Skin epidermis (tissue), 12 donors: ENCODE measurements at regions not wholly inside any gene's neighbourhood (a gene's known extent, or its start where the extent isn't known, plus 50 kb on each side); places are given as distances from the start of the nearest gene placed in this dataset.

ENCODE experiments used
- H3K27ac ChIP-seq, 21 experiments: fragments of 200-600 bp; sonication (generic) in 11 of 21; one replicate each; pipeline ENCODE4 v1.5.0; 2020; ENCODE audit warnings: mild to moderate bottlenecking in 3 of 21, inconsistent platforms in 2 of 21, moderate library complexity in 2 of 21
- H3K4me3 ChIP-seq, 7 experiments: fragments of 200-600 bp; sonication (generic) in 2 of 7; one replicate each; pipeline ENCODE4 v1.5.0; 2020; ENCODE audit warnings: inconsistent platforms in 2 of 7, mild to moderate bottlenecking in 2 of 7, moderate library complexity in 1 of 7

DNA sequence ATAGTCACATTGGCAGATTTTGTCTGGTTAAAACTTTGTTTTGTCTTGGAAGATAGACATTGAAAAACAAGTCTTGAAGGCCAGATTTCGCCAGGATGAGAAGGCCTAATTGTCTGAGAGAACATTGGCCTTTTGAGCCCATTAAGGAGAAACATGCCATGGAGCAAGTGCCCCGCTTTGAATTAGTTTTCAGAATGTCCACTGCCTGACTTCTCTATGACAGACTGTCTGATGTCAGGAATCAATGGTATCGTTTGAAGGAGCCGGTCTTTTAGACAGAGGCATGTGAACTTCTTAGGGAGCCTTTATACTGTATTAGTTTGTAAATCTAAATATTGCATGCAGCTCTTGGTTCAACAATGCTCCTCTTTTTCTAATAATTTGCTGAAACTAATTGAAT, 155.9 kb downstream of the DLEU7 start:
- Histone ChIP-seq H3K27ac (no peak overlapping the region), H3K4me3 (no peak overlapping the region)

- Histone ChIP-seq H3K27ac (no peak overlapping the region), H3K4me3 (no peak overlapping the region)
Measured at GRCh38 chr13:50690006-50690405, 153.5 kb downstream of the DLEU7 start.

DNA sequence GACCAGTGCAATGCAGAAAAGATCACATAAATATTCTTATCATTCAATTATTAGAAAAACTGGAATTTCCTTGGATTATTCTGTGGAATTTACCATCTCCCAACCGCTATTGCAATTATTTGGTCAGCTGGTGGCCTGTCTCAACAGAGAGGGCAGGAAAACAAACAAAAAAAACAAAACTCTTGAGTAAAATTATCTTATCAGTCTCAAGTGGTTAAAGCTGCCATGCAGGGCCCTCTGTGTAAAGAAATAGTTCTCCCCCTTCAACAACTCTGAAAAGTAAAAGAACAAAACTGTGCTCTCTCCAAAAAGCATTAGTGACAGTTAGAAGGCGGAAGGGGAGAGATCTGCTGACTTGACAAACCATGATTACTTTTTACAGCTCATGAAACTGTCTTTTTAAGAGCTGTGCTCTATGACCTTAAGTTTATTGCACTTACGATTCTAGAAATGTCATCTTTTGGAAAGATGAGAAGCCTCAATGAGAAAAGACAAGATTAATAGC, 152.3 kb downstream of the DLEU7 start:
- Histone ChIP-seq H3K27ac (no peak overlapping the region), H3K4me3 (no peak overlapping the region)

GRCh38 chr13:50691681-50692263, 151.7 kb downstream of the DLEU7 start:
- H3K4me3 ChIP-seq = no peak overlapping the region
- no peak overlapping the region for H3K27ac ChIP-seq

- H3K4me3 ChIP-seq = no peak overlapping the region
- H3K27ac ChIP-seq = peak overlapping the region in 1 of 21 experiments; percentile 12
Measured at GRCh38 chr13:50692396-50692915, 151.0 kb downstream of the DLEU7 start.

DNA sequence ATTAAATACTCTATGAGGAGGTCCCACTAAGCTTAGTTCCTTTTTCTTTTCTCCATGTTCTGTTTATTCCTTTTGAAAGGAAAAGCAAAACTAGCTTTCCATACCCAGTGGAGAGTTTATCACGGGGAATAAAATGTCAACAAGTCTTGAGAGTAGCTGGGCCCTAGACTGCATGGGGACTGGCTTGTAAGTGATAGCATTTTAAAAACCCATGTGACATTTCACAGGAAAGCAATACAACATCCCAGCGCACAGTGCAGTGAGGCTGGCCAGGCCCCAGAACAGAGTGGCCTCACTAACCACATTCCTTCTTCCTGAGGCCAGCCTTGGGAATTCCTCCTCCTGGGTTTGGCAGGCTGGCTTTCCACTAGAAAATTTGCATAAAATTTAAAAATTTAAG, 149.8 kb downstream of the DLEU7 start:
- Histone ChIP-seq H3K27ac (peak overlapping the region in 7 of 21 experiments; percentile 3 to 41 (median 22)), H3K4me3 (no peak overlapping the region)

DNA sequence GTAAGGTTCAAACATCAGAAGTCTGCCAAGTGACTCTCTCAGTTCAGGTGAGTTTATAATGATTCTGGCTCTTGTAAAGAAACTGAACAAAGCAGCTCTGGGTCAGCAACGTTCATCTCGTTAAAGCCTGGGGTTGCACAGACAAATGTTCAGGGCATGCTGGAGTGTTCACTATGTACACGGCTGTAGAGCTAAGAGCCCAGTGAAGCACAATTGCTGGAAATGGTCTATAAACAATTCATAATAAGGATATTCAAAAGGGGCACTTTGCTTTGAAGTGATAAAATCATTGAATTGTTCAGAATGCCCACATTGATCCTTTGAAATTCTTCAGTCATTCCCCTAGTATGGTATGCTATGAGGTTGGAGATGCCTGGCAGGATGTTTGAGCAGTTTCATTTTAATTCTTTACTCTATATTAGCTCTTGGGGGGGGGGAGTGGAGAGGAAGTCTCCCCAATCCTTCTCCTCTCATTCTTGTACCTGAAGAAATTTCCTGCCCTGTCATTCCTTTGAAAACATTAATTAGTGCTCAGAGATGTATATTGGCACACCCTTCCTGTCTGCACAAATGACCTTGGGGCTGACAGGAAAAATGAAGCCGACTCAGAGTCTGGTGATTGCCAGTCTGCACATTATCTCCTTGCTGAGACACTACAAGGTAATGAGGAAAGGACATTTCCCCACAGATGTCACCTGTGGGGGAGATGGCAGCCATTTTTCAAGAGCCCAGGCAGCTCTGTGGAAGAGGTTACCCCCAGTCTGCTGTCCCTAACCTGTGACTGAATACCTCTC, 145.5 kb downstream of the DLEU7 start:
- Histone ChIP-seq H3K27ac (peak overlapping the region in 3 of 21 experiments; percentile 2 to 26 (median 17)), H3K4me3 (no peak overlapping the region)

- Histone ChIP-seq H3K4me3 (no peak overlapping the region), H3K27ac (peak overlapping the region in 1 of 21 experiments; percentile 34)
Measured at GRCh38 chr13:50699874-50700663, 143.4 kb downstream of the DLEU7 start.

GRCh38 chr13:50700664-50701305, 142.7 kb downstream of the DLEU7 start:
- Histone ChIP-seq H3K4me3 (no peak overlapping the region), H3K27ac (peak overlapping the region in 1 of 21 experiments; percentile 34)

GRCh38 chr13:50701469-50701868, 142.0 kb downstream of the DLEU7 start:
- Histone ChIP-seq H3K4me3 (no peak overlapping the region), H3K27ac (no peak overlapping the region)

GRCh38 chr13:50706505-50706904, 137.0 kb downstream of the DLEU7 start:
- Histone ChIP-seq H3K4me3 (no peak overlapping the region), H3K27ac (no peak overlapping the region)

- Histone ChIP-seq H3K27ac (no peak overlapping the region), H3K4me3 (no peak overlapping the region)
Measured at GRCh38 chr13:50707628-50708027, 135.9 kb downstream of the DLEU7 start.

- Histone ChIP-seq H3K4me3 (no peak overlapping the region), H3K27ac (no peak overlapping the region)
Measured at GRCh38 chr13:50708461-50708860, 135.0 kb downstream of the DLEU7 start.

DNA sequence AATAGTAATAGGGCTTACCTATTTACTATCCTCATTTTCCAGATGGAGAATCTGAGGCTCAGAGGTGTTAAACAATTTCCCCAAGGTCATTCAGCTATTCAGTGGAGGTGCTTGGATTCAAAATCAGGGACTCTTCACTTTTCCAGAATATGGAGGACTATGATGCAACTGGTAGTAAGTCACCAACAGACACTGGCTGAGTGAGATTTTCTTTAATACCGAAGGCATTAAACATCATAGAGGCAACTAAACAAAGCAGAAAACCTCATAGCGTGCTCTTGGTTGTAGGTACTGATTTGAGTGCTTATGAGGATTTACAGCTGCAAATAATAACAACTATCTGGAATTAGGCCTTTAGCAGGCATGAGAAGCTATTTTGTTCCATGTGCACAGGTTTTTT, 134.4 kb downstream of the DLEU7 start:
- H3K4me3 ChIP-seq = no peak overlapping the region
- no peak overlapping the region for H3K27ac ChIP-seq

DNA sequence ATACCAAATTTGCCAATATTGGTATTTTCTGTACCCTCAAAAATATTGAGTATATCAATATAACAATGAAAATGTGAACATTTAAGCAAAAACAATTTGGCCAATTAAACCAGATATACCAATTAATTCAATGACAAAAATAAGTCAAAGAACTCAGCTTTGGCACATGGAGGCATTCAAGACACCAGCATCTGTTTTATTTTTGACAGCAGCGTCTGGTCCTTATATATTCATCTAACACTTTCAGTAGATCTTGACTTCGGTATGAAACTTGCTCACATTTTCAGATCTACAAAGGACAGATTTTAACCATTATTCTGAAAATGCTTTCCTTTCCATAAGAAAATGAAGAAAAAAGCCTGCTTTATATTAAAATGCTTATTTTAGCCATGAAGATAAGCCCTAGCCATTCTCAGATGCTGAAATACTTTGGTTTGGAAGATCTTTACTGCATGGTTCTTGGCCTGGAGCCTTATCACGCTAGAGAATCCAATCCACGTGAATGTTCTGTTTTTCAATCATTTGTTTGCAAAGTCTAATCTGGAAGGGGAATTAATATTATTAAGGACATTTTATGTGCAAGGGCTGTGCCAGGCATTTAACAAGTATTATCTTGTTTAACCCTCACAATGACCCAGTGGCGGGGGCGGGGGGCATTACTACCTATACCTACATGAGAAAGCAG, 132.2 kb downstream of the DLEU7 start:
- Histone ChIP-seq H3K27ac (peak overlapping the region in 1 of 21 experiments; percentile 32), H3K4me3 (no peak overlapping the region)

GRCh38 chr13:50711996-50712395, 131.5 kb downstream of the DLEU7 start:
- Histone ChIP-seq H3K27ac (peak overlapping the region in 5 of 21 experiments; percentile 9 to 64 (median 35)), H3K4me3 (no peak overlapping the region)

DNA sequence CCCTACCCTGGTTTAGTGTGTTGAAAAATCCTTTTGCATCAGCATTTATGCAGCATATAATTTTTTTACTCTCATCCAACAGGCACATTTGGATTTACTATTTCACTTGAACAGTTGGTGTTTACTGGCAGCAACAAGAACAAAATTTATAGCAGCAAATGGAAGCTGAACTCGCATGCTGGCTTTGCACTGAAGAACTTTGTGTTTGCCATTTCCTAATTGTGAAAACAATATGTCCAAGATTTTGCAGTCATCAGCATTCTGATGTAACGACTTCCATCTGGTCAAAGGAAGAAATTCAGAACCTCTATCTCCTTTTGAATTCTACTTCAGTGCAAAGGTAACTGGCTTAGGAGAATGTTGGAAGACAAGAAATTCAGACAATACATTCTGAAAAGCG, 131.0 kb downstream of the DLEU7 start:
- peak overlapping the region in 5 of 21 experiments; percentile 9 to 64 (median 35) for H3K27ac ChIP-seq
- H3K4me3 ChIP-seq = no peak overlapping the region

- H3K4me3 ChIP-seq = no peak overlapping the region
- peak overlapping the region in 4 of 21 experiments; percentile 13 to 64 (median 44) for H3K27ac ChIP-seq
Measured at GRCh38 chr13:50712881-50713280, 130.6 kb downstream of the DLEU7 start.
